Thyroid gland (tissue), 4 donors: ENCODE measurements at regions not wholly inside any gene's neighbourhood (a gene's known extent, or its start where the extent isn't known, plus 50 kb on each side); places are given as distances from the start of the nearest gene placed in this dataset.

Experiments
- CTCF ChIP-seq, 6 experiments: fragments of 200-600 bp in 3 of 6; fragments of 450-650 bp in 3 of 6; sonication (generic) in 3 of 6; IDR thresholded peaks; one replicate each; pipeline ENCODE4 v1.5.1; 2016 to 2019; ENCODE audit warnings: antibody characterized with exemption in 6 of 6, mild to moderate bottlenecking in 2 of 6, inconsistent platforms in 1 of 6, moderate library complexity in 1 of 6
- POLR2A ChIP-seq, 2 donors: fragments of 450-650 bp; IDR thresholded peaks; one replicate each; pipeline ENCODE4 v1.6.1; 2017; ENCODE audit warnings: antibody characterized with exemption in 2 of 2, mild to moderate bottlenecking in 2 of 2, moderate library complexity in 1 of 2

- TF ChIP-seq POLR2A (IDR thresholded peaks at IDR 0.05): no peak
- TF ChIP-seq CTCF (IDR thresholded peaks at IDR 0.05): no peak
These were observed 62.9 kb downstream of the CDKN2C start for GRCh38 chr1:51032936-51033335.
